ENCODE measurements at regions not wholly inside any gene's neighbourhood (a gene's known extent, or its start where the extent isn't known, plus 50 kb on each side); places are given as distances from the start of the nearest gene placed in this dataset.

DNA sequence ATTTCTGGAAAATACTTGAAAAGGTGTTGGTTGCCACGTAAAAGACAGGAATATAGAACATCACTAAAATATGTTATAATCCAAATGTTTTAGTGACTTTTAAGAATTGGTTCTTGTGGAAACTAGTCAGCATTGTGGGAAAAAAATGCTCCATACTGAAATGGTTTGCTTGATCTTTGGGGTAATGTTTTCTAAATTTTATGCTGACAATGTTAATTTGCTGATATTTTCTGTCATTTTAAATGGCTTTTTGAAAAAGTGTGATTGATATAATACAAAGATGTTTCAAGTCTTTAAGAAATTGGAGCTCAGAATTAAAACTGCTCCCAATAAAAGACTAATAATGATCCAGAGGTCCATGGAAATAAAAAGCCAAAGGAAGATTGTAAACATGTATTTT lies 610.9 kb downstream of the ADGRL2 start:
- no peaks in the 10 kb centered on the region for H3K9me3 ChIP-seq (ENCODE audit: control insufficient read depth in 5 of 5, low read length in 5 of 5)
- no peaks in the 10 kb centered on the region for H3K4me1 ChIP-seq (ENCODE audit: control insufficient read depth in 5 of 5, insufficient read depth in 5 of 5, low read length in 5 of 5)
- no peak overlapping the region for H3K9ac ChIP-seq (ENCODE audit: low read length in 5 of 5)
- no peaks in the 10 kb centered on the region for H3K27me3 ChIP-seq (ENCODE audit: control insufficient read depth in 5 of 5, insufficient read depth in 4 of 5, low read length in 5 of 5)
- no peak overlapping the region for H3K27ac ChIP-seq (ENCODE audit: low read depth, low read length)
- no peaks in the 10 kb centered on the region for H3K36me3 ChIP-seq (ENCODE audit: control insufficient read depth in 5 of 5, insufficient read depth in 5 of 5, low read length in 5 of 5)
- no peak overlapping the region for H3K4me3 ChIP-seq (ENCODE audit: low read depth in 1 of 5, low read length in 5 of 5)

- H3K4me3 ChIP-seq (ENCODE audit: low read depth in 1 of 5, low read length in 5 of 5), result no peak overlapping the region
- H3K27me3 ChIP-seq (ENCODE audit: control insufficient read depth in 5 of 5, insufficient read depth in 4 of 5, low read length in 5 of 5), result no peaks in the 10 kb centered on the region
- H3K4me1 ChIP-seq (ENCODE audit: control insufficient read depth in 5 of 5, insufficient read depth in 5 of 5, low read length in 5 of 5), result peaks cover 0 to 2% (median 0%) of the 10 kb centered on the region in 5 donors
- no peak overlapping the region for H3K9ac ChIP-seq (ENCODE audit: low read length in 5 of 5)
- no peaks in the 10 kb centered on the region for H3K36me3 ChIP-seq (ENCODE audit: control insufficient read depth in 5 of 5, insufficient read depth in 5 of 5, low read length in 5 of 5)
- no peaks in the 10 kb centered on the region for H3K9me3 ChIP-seq (ENCODE audit: control insufficient read depth in 5 of 5, low read length in 5 of 5)
- no peak overlapping the region for H3K27ac ChIP-seq (ENCODE audit: low read depth, low read length)
These were observed 604.6 kb downstream of the ADGRL2 start for GRCh38 chr1:82405333-82405732.

DNA sequence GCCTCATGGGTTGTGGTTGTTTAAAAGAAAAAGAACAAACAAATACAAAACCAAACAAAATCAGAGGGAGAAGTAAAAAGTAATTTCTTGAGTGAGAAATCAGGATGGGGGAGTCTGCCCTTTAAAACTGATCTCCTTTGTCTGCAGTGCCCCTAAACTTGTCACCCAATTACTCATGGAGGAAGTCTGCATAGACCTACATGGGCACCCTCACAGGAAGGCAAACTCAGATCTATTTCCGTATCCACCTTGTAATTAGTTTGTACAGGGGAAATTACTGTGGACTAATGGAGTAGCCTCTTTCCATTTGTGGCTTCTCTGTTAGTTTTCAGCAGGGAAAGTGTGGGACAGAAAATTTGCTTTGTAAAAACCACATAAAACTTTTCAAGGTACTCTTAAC lies 600.4 kb downstream of the ADGRL2 start:
- Histone ChIP-seq H3K9ac (ENCODE audit: low read length in 5 of 5) (no peak overlapping the region), H3K27ac (ENCODE audit: low read depth, low read length) (no peak overlapping the region), H3K9me3 (ENCODE audit: control insufficient read depth in 5 of 5, low read length in 5 of 5) (no peaks in the 10 kb centered on the region), H3K4me1 (ENCODE audit: control insufficient read depth in 5 of 5, insufficient read depth in 5 of 5, low read length in 5 of 5) (peaks cover 0 to 10% (median 0%) of the 10 kb centered on the region in 5 donors), H3K4me3 (ENCODE audit: low read depth in 1 of 5, low read length in 5 of 5) (no peak overlapping the region), H3K27me3 (ENCODE audit: control insufficient read depth in 5 of 5, insufficient read depth in 4 of 5, low read length in 5 of 5) (no peaks in the 10 kb centered on the region), H3K36me3 (ENCODE audit: control insufficient read depth in 5 of 5, insufficient read depth in 5 of 5, low read length in 5 of 5) (no peaks in the 10 kb centered on the region)

DNA sequence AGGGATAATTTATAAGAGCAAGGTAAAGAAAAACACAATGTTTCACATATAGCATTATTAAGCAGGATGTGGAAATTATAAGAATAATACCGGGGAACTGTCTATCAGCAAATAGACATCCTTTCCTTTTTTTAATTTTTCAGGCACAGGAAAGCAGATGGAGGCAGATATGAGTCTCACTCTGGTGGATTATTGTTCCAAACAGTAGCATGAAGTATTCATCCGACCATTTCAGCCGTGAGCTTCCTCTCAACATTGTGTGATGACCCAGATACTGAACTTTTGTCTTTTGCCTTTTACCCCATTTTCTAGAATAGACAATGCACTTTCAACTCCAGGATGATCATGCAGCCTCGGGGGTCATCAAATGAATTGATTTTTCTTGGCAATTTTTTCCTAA lies 599.8 kb downstream of the ADGRL2 start:
- no peaks in the 10 kb centered on the region for H3K9me3 ChIP-seq (ENCODE audit: control insufficient read depth in 5 of 5, low read length in 5 of 5)
- H3K9ac ChIP-seq (ENCODE audit: low read length in 5 of 5), result no peak overlapping the region
- H3K4me1 ChIP-seq (ENCODE audit: control insufficient read depth in 5 of 5, insufficient read depth in 5 of 5, low read length in 5 of 5), result peaks cover 0 to 10% (median 0%) of the 10 kb centered on the region in 5 donors
- H3K27me3 ChIP-seq (ENCODE audit: control insufficient read depth in 5 of 5, insufficient read depth in 4 of 5, low read length in 5 of 5), result no peaks in the 10 kb centered on the region
- H3K4me3 ChIP-seq (ENCODE audit: low read depth in 1 of 5, low read length in 5 of 5), result no peak overlapping the region
- no peak overlapping the region for H3K27ac ChIP-seq (ENCODE audit: low read depth, low read length)
- no peaks in the 10 kb centered on the region for H3K36me3 ChIP-seq (ENCODE audit: control insufficient read depth in 5 of 5, insufficient read depth in 5 of 5, low read length in 5 of 5)

DNA sequence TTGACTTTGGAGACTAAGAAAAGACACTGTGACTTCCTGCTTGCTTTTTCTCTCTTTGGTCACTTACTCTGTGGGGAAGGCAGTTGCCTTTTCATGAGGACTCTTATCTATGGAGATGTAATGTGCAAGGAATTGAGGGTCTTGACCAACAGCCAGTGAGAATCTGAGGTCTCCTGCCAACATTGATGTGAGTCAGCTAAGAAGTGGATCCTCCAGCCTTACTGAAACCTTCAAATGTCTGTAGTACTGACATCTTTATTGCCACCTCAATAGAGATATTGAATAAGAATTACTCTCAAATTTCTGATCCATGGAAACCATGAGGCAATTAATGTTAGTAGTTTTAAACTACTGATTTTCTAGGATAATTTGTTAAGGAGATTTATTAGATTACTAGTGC lies 598.4 kb downstream of the ADGRL2 start:
- no peaks in the 10 kb centered on the region for H3K9me3 ChIP-seq (ENCODE audit: control insufficient read depth in 5 of 5, low read length in 5 of 5)
- H3K4me1 ChIP-seq (ENCODE audit: control insufficient read depth in 5 of 5, insufficient read depth in 5 of 5, low read length in 5 of 5), result peaks cover 0 to 10% (median 0%) of the 10 kb centered on the region in 5 donors
- H3K27me3 ChIP-seq (ENCODE audit: control insufficient read depth in 5 of 5, insufficient read depth in 4 of 5, low read length in 5 of 5), result no peaks in the 10 kb centered on the region
- H3K4me3 ChIP-seq (ENCODE audit: low read depth in 1 of 5, low read length in 5 of 5), result no peak overlapping the region
- H3K9ac ChIP-seq (ENCODE audit: low read length in 5 of 5), result no peak overlapping the region
- H3K36me3 ChIP-seq (ENCODE audit: control insufficient read depth in 5 of 5, insufficient read depth in 5 of 5, low read length in 5 of 5), result no peaks in the 10 kb centered on the region
- H3K27ac ChIP-seq (ENCODE audit: low read depth, low read length), result no peak overlapping the region

GRCh38 chr1:82398357-82398756 lies 597.6 kb downstream of the ADGRL2 start:
- no peak overlapping the region for H3K27ac ChIP-seq (ENCODE audit: low read depth, low read length)
- no peak overlapping the region for H3K4me3 ChIP-seq (ENCODE audit: low read depth in 1 of 5, low read length in 5 of 5)
- no peak overlapping the region for H3K9ac ChIP-seq (ENCODE audit: low read length in 5 of 5)
- no peaks in the 10 kb centered on the region for H3K27me3 ChIP-seq (ENCODE audit: control insufficient read depth in 5 of 5, insufficient read depth in 4 of 5, low read length in 5 of 5)
- no peaks in the 10 kb centered on the region for H3K36me3 ChIP-seq (ENCODE audit: control insufficient read depth in 5 of 5, insufficient read depth in 5 of 5, low read length in 5 of 5)
- H3K4me1 ChIP-seq (ENCODE audit: control insufficient read depth in 5 of 5, insufficient read depth in 5 of 5, low read length in 5 of 5), result peaks cover 0 to 12% (median 0%) of the 10 kb centered on the region in 5 donors
- no peaks in the 10 kb centered on the region for H3K9me3 ChIP-seq (ENCODE audit: control insufficient read depth in 5 of 5, low read length in 5 of 5)

GRCh38 chr1:82395440-82395839 lies 594.7 kb downstream of the ADGRL2 start:
- Histone ChIP-seq H3K4me1 (ENCODE audit: control insufficient read depth in 5 of 5, insufficient read depth in 5 of 5, low read length in 5 of 5) (peaks cover 0 to 24% (median 2%) of the 10 kb centered on the region in 5 donors), H3K4me3 (ENCODE audit: low read depth in 1 of 5, low read length in 5 of 5) (no peak overlapping the region), H3K36me3 (ENCODE audit: control insufficient read depth in 5 of 5, insufficient read depth in 5 of 5, low read length in 5 of 5) (no peaks in the 10 kb centered on the region), H3K27me3 (ENCODE audit: control insufficient read depth in 5 of 5, insufficient read depth in 4 of 5, low read length in 5 of 5) (no peaks in the 10 kb centered on the region), H3K9ac (ENCODE audit: low read length in 5 of 5) (no peak overlapping the region), H3K9me3 (ENCODE audit: control insufficient read depth in 5 of 5, low read length in 5 of 5) (no peaks in the 10 kb centered on the region), H3K27ac (ENCODE audit: low read depth, low read length) (no peak overlapping the region)

GRCh38 chr1:82392946-82393345 lies 592.2 kb downstream of the ADGRL2 start:
- no peak overlapping the region for H3K9ac ChIP-seq (ENCODE audit: low read length in 5 of 5)
- H3K4me3 ChIP-seq (ENCODE audit: low read depth in 1 of 5, low read length in 5 of 5), result no peak overlapping the region
- H3K27ac ChIP-seq (ENCODE audit: low read depth, low read length), result peak overlapping the region; percentile 82
- peaks cover 0 to 30% (median 2%) of the 10 kb centered on the region in 5 donors for H3K4me1 ChIP-seq (ENCODE audit: control insufficient read depth in 5 of 5, insufficient read depth in 5 of 5, low read length in 5 of 5)
- no peaks in the 10 kb centered on the region for H3K27me3 ChIP-seq (ENCODE audit: control insufficient read depth in 5 of 5, insufficient read depth in 4 of 5, low read length in 5 of 5)
- no peaks in the 10 kb centered on the region for H3K36me3 ChIP-seq (ENCODE audit: control insufficient read depth in 5 of 5, insufficient read depth in 5 of 5, low read length in 5 of 5)
- H3K9me3 ChIP-seq (ENCODE audit: control insufficient read depth in 5 of 5, low read length in 5 of 5), result no peaks in the 10 kb centered on the region

GRCh38 chr1:82392513-82392912 lies 591.8 kb downstream of the ADGRL2 start:
- Histone ChIP-seq H3K4me3 (ENCODE audit: low read depth in 1 of 5, low read length in 5 of 5) (no peak overlapping the region), H3K4me1 (ENCODE audit: control insufficient read depth in 5 of 5, insufficient read depth in 5 of 5, low read length in 5 of 5) (peaks cover 0 to 32% (median 2%) of the 10 kb centered on the region in 5 donors), H3K36me3 (ENCODE audit: control insufficient read depth in 5 of 5, insufficient read depth in 5 of 5, low read length in 5 of 5) (no peaks in the 10 kb centered on the region), H3K9me3 (ENCODE audit: control insufficient read depth in 5 of 5, low read length in 5 of 5) (no peaks in the 10 kb centered on the region), H3K27me3 (ENCODE audit: control insufficient read depth in 5 of 5, insufficient read depth in 4 of 5, low read length in 5 of 5) (no peaks in the 10 kb centered on the region), H3K27ac (ENCODE audit: low read depth, low read length) (peak overlapping the region; percentile 82), H3K9ac (ENCODE audit: low read length in 5 of 5) (no peak overlapping the region)

- Histone ChIP-seq H3K9ac (ENCODE audit: low read length in 5 of 5) (no peak overlapping the region), H3K9me3 (ENCODE audit: control insufficient read depth in 5 of 5, low read length in 5 of 5) (no peaks in the 10 kb centered on the region), H3K4me1 (ENCODE audit: control insufficient read depth in 5 of 5, insufficient read depth in 5 of 5, low read length in 5 of 5) (peaks cover 0 to 28% (median 2%) of the 10 kb centered on the region in 5 donors), H3K4me3 (ENCODE audit: low read depth in 1 of 5, low read length in 5 of 5) (no peak overlapping the region), H3K27ac (ENCODE audit: low read depth, low read length) (peak overlapping the region; percentile 82), H3K27me3 (ENCODE audit: control insufficient read depth in 5 of 5, insufficient read depth in 4 of 5, low read length in 5 of 5) (no peaks in the 10 kb centered on the region), H3K36me3 (ENCODE audit: control insufficient read depth in 5 of 5, insufficient read depth in 5 of 5, low read length in 5 of 5) (no peaks in the 10 kb centered on the region)
These were observed 591.0 kb downstream of the ADGRL2 start for GRCh38 chr1:82391712-82392111.

DNA sequence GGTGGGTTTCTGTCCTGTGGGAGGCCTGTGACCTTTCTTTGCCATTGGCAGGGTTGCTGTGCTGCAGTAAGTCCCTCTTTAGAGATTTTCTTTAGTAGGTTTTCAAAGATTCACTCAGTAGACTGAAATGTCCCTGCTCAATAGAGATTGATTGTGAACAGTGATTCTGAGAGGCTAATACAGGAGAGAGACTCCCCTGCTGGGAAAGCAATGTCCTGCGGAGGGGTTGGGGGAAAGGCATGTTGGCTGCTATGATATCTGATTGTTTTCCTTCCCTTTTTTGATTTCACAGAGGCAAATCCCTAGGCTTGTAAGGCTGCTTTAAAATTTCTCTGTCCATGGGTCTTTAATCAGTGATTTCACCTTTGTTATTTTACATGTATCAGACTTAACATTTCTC lies 589.9 kb downstream of the ADGRL2 start:
- Histone ChIP-seq H3K27ac (ENCODE audit: low read depth, low read length) (peak overlapping the region; percentile 22), H3K9me3 (ENCODE audit: control insufficient read depth in 5 of 5, low read length in 5 of 5) (no peaks in the 10 kb centered on the region), H3K9ac (ENCODE audit: low read length in 5 of 5) (no peak overlapping the region), H3K4me1 (ENCODE audit: control insufficient read depth in 5 of 5, insufficient read depth in 5 of 5, low read length in 5 of 5) (peaks cover 0 to 26% (median 2%) of the 10 kb centered on the region in 5 donors), H3K4me3 (ENCODE audit: low read depth in 1 of 5, low read length in 5 of 5) (no peak overlapping the region), H3K27me3 (ENCODE audit: control insufficient read depth in 5 of 5, insufficient read depth in 4 of 5, low read length in 5 of 5) (no peaks in the 10 kb centered on the region), H3K36me3 (ENCODE audit: control insufficient read depth in 5 of 5, insufficient read depth in 5 of 5, low read length in 5 of 5) (no peaks in the 10 kb centered on the region)

Measured in subcutaneous abdominal adipose tissue (tissue), 5 donors.